HCT116 (cell line): ENCODE measurements at regions not wholly inside any gene's neighbourhood (a gene's known extent, or its start where the extent isn't known, plus 50 kb on each side); places are given as distances from the start of the nearest gene placed in this dataset.

Source experiments
- ATAC-seq: fragments of 200-7000 bp; cut with Tn5 transposase; 2 replicates; pipeline ENCODE4 v1.9.1; 2020; ENCODE audit warnings: mild to moderate bottlenecking, moderate library complexity
- BruUV-seq: library from RNA; stranded (reverse); fragments of 400-500 nt; replicated peaks from 2 replicates; lab custom pipeline; 2021; lab: Mats Ljungman, UMichigan
- CTCF ChIA-PET: fragments of 300-600 bp; sonication (Branson Sonifier 250); formaldehyde crosslinking; loops from one replicate; lab custom pipeline; 2021; ENCODE audit warnings: antibody characterized with exemption; lab: Charles Lee
- POLR2A ChIA-PET: fragments of 300-600, 350-600 bp; sonication (Branson Sonifier 250); formaldehyde crosslinking; loops from one replicate; lab custom pipeline; 2021; ENCODE audit warnings: antibody characterized with exemption; lab: Charles Lee
- RAD21 ChIA-PET, 2 experiments: fragments of 300-600 bp; sonication (Branson Sonifier 250); formaldehyde crosslinking; loops; one replicate each; lab custom pipeline; 2023; ENCODE audit warnings: low total read pairs in 2 of 2; ENCODE audit not compliant: uncharacterized antibody in 2 of 2, unreplicated experiment in 2 of 2, low non-redundant PET in 1 of 2; lab: Charles Lee
- DNase-seq: peaks from one replicate; pipeline ENCODE4 v3.0.0-alpha.2; 2010; ENCODE audit warnings: low read depth, low spot score
- H2AFZ ChIP-seq: fragments of 200-600 bp; shearing (Covaris generic), sonication (generic); 2 replicates; pipeline ENCODE4 v1.6.1; 2017; ENCODE audit warnings: low read depth, mixed run types, mixed read lengths, antibody characterized with exemption, low read length; ENCODE audit not compliant: poor library complexity, severe bottlenecking
- H3K27ac ChIP-seq: 2 replicates; pipeline ENCODE4 v1.5.1; 2012; ENCODE audit warnings: low read depth, low read length
- H3K27me3 ChIP-seq: fragments of 200-600 bp; sonication (generic); 2 replicates; pipeline ENCODE4 v1.6.1; 2016; ENCODE audit warnings: mixed run types, low read length, mixed read lengths; ENCODE audit not compliant: insufficient read depth
- H3K36me3 ChIP-seq, 2 experiments: fragments of 200-500 bp in 1 of 2; fragments of 200-600 bp in 1 of 2; sonication (Bioruptor generic) in 1 of 2; sonication (generic) in 1 of 2; 2 replicates each; pipeline versions ENCODE4 v1.5.1 to v1.6.1; 2014 to 2016; ENCODE audit warnings: low read length in 2 of 2, inconsistent platforms in 1 of 2, mixed read lengths in 1 of 2, mixed run types in 1 of 2; ENCODE audit not compliant: insufficient read depth in 2 of 2, control insufficient read depth in 1 of 2
- H3K4me1 ChIP-seq, 2 experiments: fragments of 200-600 bp in 1 of 2; sonication (generic) in 1 of 2; 2 replicates each; pipeline versions ENCODE4 v1.5.1 to v1.6.1; 2012 to 2017; ENCODE audit warnings: low read length in 2 of 2, inconsistent platforms in 1 of 2, mild to moderate bottlenecking in 1 of 2, mixed read lengths in 1 of 2, mixed run types in 1 of 2, moderate library complexity in 1 of 2; ENCODE audit not compliant: insufficient read depth in 2 of 2, control insufficient read depth in 1 of 2
- H3K4me2 ChIP-seq: fragments of 200-600 bp; sonication (generic); 2 replicates; pipeline ENCODE4 v1.6.1; 2017; ENCODE audit warnings: mixed run types, low read length, mixed read lengths
- H3K4me3 ChIP-seq, 2 experiments: fragments of 200-600 bp in 1 of 2; sonication (generic) in 1 of 2; replicated peaks in 1 of 2; 2 replicates each; pipeline ENCODE4 v1.5.1; 2011 to 2016; ENCODE audit warnings: low read length in 2 of 2, control low read depth in 1 of 2, low read depth in 1 of 2, mild to moderate bottlenecking in 1 of 2, mixed read lengths in 1 of 2, mixed run types in 1 of 2
- H3K79me2 ChIP-seq: fragments of 200-600 bp; sonication (generic); 2 replicates; pipeline ENCODE4 v1.6.1; 2017; ENCODE audit warnings: mild to moderate bottlenecking, mixed run types, low read length, moderate library complexity, mixed read lengths; ENCODE audit not compliant: insufficient read depth
- H3K9ac ChIP-seq: fragments of 200-600 bp; sonication (generic); 2 replicates; pipeline ENCODE4 v1.6.1; 2016; ENCODE audit warnings: low read length, mixed read lengths
- H3K9me2 ChIP-seq: fragments of 200-600 bp; sonication (generic), shearing (Covaris generic); 2 replicates; pipeline ENCODE4 v1.6.1; 2017; ENCODE audit warnings: mixed run types, mild to moderate bottlenecking, moderate library complexity; ENCODE audit not compliant: insufficient read depth
- H3K9me3 ChIP-seq, 2 experiments: fragments of 200-500 bp in 1 of 2; fragments of 200-600 bp in 1 of 2; sonication (Bioruptor generic) in 1 of 2; sonication (generic) in 1 of 2; 2 replicates each; pipeline ENCODE4 v1.6.1; 2014 to 2017; ENCODE audit warnings: low read length in 2 of 2, mixed read lengths in 2 of 2, inconsistent platforms in 1 of 2, low read depth in 1 of 2, mild to moderate bottlenecking in 1 of 2, mixed run types in 1 of 2, moderate library complexity in 1 of 2; ENCODE audit not compliant: control insufficient read depth in 1 of 2, insufficient read depth in 1 of 2
- H4K20me1 ChIP-seq: fragments of 200-600 bp; sonication (generic), shearing (Covaris generic); 2 replicates; pipeline ENCODE4 v1.6.1; 2017; ENCODE audit warnings: mixed run types, mild to moderate bottlenecking, moderate library complexity; ENCODE audit not compliant: insufficient read depth
- CBX3 ChIP-seq: IDR thresholded peaks from 2 replicates; pipeline ENCODE4 v1.6.1; 2012; ENCODE audit warnings: low read depth
- CEBPB ChIP-seq: IDR thresholded peaks from 2 replicates; pipeline ENCODE4 v1.6.1; 2012; ENCODE audit warnings: low read depth
- ELF1 ChIP-seq: IDR thresholded peaks from 2 replicates; pipeline ENCODE4 v1.6.1; 2012; ENCODE audit warnings: low read depth, borderline replicate concordance
- FOSL1 ChIP-seq: IDR thresholded peaks from 2 replicates; pipeline ENCODE4 v1.6.1; 2012; ENCODE audit warnings: low read depth
- POLR2AphosphoS5 ChIP-seq: IDR thresholded peaks from 2 replicates; pipeline ENCODE4 v1.6.1; 2011; ENCODE audit warnings: mild to moderate bottlenecking, low read depth, low read length, moderate library complexity
- RAD21 ChIP-seq: IDR thresholded peaks from 2 replicates; pipeline ENCODE4 v1.6.1; 2012; ENCODE audit warnings: low read depth, mild to moderate bottlenecking
- REST ChIP-seq: IDR thresholded peaks from 2 replicates; pipeline ENCODE4 v1.6.1; 2012; ENCODE audit warnings: low read depth
- SP1 ChIP-seq: IDR thresholded peaks from 2 replicates; pipeline ENCODE4 v1.6.1; 2012; ENCODE audit warnings: low read depth
- SRF ChIP-seq: IDR thresholded peaks from 2 replicates; pipeline ENCODE4 v1.6.1; 2012; ENCODE audit warnings: low read depth
- ZFX ChIP-seq: fragments of 450-650 bp; IDR thresholded peaks from 2 replicates; pipeline ENCODE4 v1.6.1; 2017
- ZNF274 ChIP-seq: fragments of 200-500 bp; sonication (Bioruptor generic); IDR thresholded peaks from 2 replicates; pipeline ENCODE4 v1.6.1; 2014; ENCODE audit warnings: mild to moderate bottlenecking, low read depth, low read length, inconsistent platforms
- intact Hi-C: fragments of 100-400 bp; cut with micrococcal nuclease; formaldehyde crosslinking; loops from 2 replicates; pipeline ENCODE4 v1.10.0; 2022

GRCh38 chr2:236664136-236664535, 94.5 kb downstream of the ACKR3 start:
- DNase-seq (no peak), ATAC-seq (no peak)
- no TSS peak for BruUV-seq
- H3K36me3 ChIP-seq: no peaks in the 10 kb centered on the region
- no peak overlapping the region for H3K4me3 ChIP-seq
- peaks cover 0 to 4% of the 10 kb centered on the region in 2 experiments; a peak in 3 of 4 replicates for H3K4me1 ChIP-seq
- TF ChIP-seq CBX3 (no peak), SRF (no peak), POLR2AphosphoS5 (no peak), CEBPB (no peak), ZFX (no peak), SP1 (no peak), REST (no peak), RAD21 (no peak)
- H3K9ac ChIP-seq: no peak overlapping the region
- RAD21 ChIA-PET: no interaction called here
- CTCF ChIA-PET: no interaction called here
- H3K79me2 ChIP-seq: no peaks in the 10 kb centered on the region
- H3K4me2 ChIP-seq: no peak overlapping the region
- no peaks in the 10 kb centered on the region for H4K20me1 ChIP-seq
- POLR2A ChIA-PET: no interaction called here
- no peaks in the 10 kb centered on the region for H3K9me3 ChIP-seq
- H2AFZ ChIP-seq: no peak overlapping the region
- no peaks in the 10 kb centered on the region for H3K9me2 ChIP-seq
- peaks cover 47% of the 10 kb centered on the region for H3K27me3 ChIP-seq
- no peak overlapping the region for H3K27ac ChIP-seq
- intact Hi-C loops: no loop called here

GRCh38 chr2:236665101-236665500, 95.5 kb downstream of the ACKR3 start:
- H3K4me3 ChIP-seq: no peak overlapping the region
- H3K36me3 ChIP-seq: no peaks in the 10 kb centered on the region
- H3K9ac ChIP-seq: no peak overlapping the region
- H3K9me3 ChIP-seq: no peaks in the 10 kb centered on the region
- ChIA-PET RAD21 (no interaction called here), POLR2A (interaction anchor here (0.7 kb wide), 1 partner anchor 15 kb away, joined by 3 read pairs; no protein-coding TSS in a partner anchor)
- no TSS peak for BruUV-seq
- H3K79me2 ChIP-seq: no peaks in the 10 kb centered on the region
- H3K27me3 ChIP-seq: peaks cover 40% of the 10 kb centered on the region
- no peak for DNase-seq
- TF ChIP-seq ELF1: no peak
- TF ChIP-seq SRF: no peak
- no peak for TF ChIP-seq FOSL1
- no peak for TF ChIP-seq CEBPB
- no peak for TF ChIP-seq ZNF274
- TF ChIP-seq, all 23 proteins: peak for 0
- CTCF ChIA-PET: no interaction called here
- Histone ChIP-seq H3K4me2 (no peak overlapping the region; the same call in 1 of the 2 replicates), H2AFZ (no peak overlapping the region), H3K9me2 (no peaks in the 10 kb centered on the region), H4K20me1 (no peaks in the 10 kb centered on the region), H3K4me1 (peaks cover 0 to 4% of the 10 kb centered on the region in 2 experiments; a peak in 3 of 4 replicates), H3K27ac (no peak overlapping the region)
- ATAC-seq: no peak
- intact Hi-C loops: no loop called here
